ENCODE measurements at regions not wholly inside any gene's neighbourhood (a gene's known extent, or its start where the extent isn't known, plus 50 kb on each side); places are given as distances from the start of the nearest gene placed in this dataset.

DNA sequence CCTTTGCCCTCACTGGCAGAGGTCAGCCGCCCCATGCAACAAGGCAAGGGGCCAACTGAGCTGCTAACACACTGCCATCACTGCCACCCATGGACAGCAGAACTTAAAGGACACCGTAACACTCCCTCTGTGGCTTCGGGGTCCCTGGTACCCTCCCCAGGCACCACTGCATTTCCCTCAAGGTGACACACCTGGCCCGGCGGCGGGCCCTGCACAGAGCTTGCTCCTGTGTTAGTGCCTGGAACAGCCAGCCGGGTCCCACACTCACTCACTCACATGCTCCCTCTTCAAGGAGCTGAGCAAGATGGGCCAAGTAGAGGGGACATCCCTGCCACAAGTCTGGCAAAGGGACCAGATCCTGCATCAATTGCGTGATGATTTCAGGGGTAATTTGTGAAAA is 126.5 kb upstream of the SOX4 start:
- TF ChIP-seq, protein P1, sequence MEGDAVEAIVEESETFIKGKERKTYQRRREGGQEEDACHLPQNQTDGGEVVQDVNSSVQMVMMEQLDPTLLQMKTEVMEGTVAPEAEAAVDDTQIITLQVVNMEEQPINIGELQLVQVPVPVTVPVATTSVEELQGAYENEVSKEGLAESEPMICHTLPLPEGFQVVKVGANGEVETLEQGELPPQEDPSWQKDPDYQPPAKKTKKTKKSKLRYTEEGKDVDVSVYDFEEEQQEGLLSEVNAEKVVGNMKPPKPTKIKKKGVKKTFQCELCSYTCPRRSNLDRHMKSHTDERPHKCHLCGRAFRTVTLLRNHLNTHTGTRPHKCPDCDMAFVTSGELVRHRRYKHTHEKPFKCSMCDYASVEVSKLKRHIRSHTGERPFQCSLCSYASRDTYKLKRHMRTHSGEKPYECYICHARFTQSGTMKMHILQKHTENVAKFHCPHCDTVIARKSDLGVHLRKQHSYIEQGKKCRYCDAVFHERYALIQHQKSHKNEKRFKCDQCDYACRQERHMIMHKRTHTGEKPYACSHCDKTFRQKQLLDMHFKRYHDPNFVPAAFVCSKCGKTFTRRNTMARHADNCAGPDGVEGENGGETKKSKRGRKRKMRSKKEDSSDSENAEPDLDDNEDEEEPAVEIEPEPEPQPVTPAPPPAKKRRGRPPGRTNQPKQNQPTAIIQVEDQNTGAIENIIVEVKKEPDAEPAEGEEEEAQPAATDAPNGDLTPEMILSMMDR (IDR thresholded peaks at IDR 0.05; ENCODE audit: insufficient read depth, low read depth, low read length), result no peak
- Histone ChIP-seq H3K4me3 (ENCODE audit: low read depth, low read length) (no peak overlapping the region), H3K36me3 (ENCODE audit: control insufficient read depth, insufficient read depth, low read length) (no peaks in the 10 kb centered on the region), H3K27me3 (ENCODE audit: control insufficient read depth, insufficient read depth, low read length) (no peaks in the 10 kb centered on the region)
- no peak for DNase-seq (ENCODE audit: low read depth)
- CTCF ChIA-PET, result no interaction called here
- POLR2A ChIA-PET, result no interaction called here

DNA sequence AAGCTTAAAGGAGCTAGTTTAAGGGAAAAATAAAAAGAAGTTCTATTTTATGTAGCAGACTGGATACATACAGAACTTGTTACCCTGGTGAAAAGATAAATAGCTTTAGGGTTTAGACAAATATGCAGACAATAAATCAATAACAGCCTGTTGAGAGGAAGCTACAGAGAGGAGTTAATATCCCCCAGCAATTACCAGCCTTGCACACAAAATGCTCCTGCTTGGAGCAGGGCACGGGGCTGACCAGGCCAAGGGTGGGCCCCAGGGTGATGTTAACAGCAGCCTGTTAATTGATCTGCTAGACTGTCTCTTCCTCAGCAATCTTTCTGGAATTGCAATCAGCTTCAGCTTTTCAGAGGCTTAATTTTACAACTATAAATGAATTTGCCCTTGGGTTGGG is 125.1 kb upstream of the SOX4 start:
- CTCF ChIA-PET, result interaction anchor here (1.4 kb wide), 1 partner anchor 56 kb away, joined by 3 read pairs; no protein-coding TSS in a partner anchor
- TF ChIP-seq, protein P1 (IDR thresholded peaks at IDR 0.05; ENCODE audit: insufficient read depth, low read depth, low read length), result no peak
- POLR2A ChIA-PET, result no interaction called here
- Histone ChIP-seq H3K4me3 (ENCODE audit: low read depth, low read length) (no peak overlapping the region), H3K27me3 (ENCODE audit: control insufficient read depth, insufficient read depth, low read length) (no peaks in the 10 kb centered on the region), H3K36me3 (ENCODE audit: control insufficient read depth, insufficient read depth, low read length) (no peaks in the 10 kb centered on the region)
- DNase-seq (ENCODE audit: low read depth), result no peak

DNA sequence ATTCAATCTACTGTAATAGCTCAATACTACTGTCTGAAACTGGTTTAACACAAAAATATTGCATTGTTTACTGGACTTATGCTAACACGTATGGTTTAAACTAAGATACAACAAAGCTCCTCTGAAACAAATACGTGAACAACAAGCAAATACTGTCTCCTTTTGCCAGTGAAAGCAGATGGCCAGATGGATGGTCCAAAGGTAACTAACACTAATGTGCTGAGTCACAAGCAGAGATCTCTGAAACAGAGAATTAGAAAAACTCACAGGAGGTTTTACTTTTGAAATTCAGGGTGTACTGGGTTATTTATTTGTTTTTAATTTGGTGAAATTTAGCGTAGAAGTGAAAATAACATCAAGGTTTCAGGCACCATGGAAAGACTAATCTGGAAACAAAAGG is 124.3 kb upstream of the SOX4 start:
- no peak overlapping the region for H3K4me3 ChIP-seq (ENCODE audit: low read depth, low read length)
- TF ChIP-seq, protein P1 (IDR thresholded peaks at IDR 0.05; ENCODE audit: insufficient read depth, low read depth, low read length), result no peak
- DNase-seq (ENCODE audit: low read depth), result no peak
- POLR2A ChIA-PET, result no interaction called here
- H3K36me3 ChIP-seq (ENCODE audit: control insufficient read depth, insufficient read depth, low read length), result no peaks in the 10 kb centered on the region
- no peaks in the 10 kb centered on the region for H3K27me3 ChIP-seq (ENCODE audit: control insufficient read depth, insufficient read depth, low read length)
- CTCF ChIA-PET, result interaction anchor here (0.7 kb wide), 1 partner anchor 41 kb away, joined by 3 read pairs; no protein-coding TSS in a partner anchor

DNA sequence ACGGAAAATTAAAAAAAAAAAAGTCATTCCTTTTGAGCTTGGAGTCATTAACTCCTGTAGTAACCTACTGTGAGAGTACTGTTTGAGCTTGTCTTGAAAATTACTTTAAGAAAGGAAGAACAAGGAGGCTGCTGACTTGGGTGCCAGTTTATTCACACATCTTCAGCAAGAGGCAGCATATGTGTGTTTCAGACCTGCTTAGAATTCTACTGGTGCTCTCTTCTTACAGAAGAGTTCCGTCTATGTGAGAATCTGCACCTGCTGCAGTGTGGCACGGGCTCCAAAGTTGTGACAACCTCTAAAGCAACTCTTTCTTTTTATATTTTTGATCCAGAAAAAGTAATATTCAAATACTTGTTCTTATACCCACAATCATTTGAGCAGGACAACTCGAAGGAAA is 117.4 kb upstream of the SOX4 start:
- DNase-seq (ENCODE audit: low read depth), result no peak
- Histone ChIP-seq H3K4me3 (ENCODE audit: low read depth, low read length) (no peak overlapping the region), H3K27me3 (ENCODE audit: control insufficient read depth, insufficient read depth, low read length) (no peaks in the 10 kb centered on the region), H3K36me3 (ENCODE audit: control insufficient read depth, insufficient read depth, low read length) (no peaks in the 10 kb centered on the region)
- ChIA-PET POLR2A (no interaction called here), CTCF (interaction anchor here (0.6 kb wide), 1 partner anchor 928 kb away, joined by 3 read pairs; no protein-coding TSS in a partner anchor)
- TF ChIP-seq, protein P1 (IDR thresholded peaks at IDR 0.05; ENCODE audit: insufficient read depth, low read depth, low read length), result no peak

DNA sequence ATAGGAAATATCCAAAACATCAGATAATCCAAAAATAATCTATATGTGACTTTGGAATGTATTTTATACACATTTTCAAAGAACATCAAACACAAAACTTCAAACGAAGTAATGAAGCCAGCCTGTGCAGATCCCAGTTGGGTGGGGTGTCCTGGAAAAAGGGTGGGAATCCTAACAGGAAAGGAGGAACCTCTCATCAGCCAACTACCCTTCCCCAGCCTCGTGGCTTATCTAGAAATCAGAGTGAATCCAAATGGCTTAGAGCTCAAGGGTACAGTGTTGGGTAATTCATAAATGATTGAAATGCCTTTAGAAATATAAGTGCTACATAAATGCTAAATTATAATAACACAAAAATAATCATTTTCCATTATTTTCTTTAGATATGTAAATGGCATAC is 115.1 kb upstream of the SOX4 start:
- POLR2A ChIA-PET, result no interaction called here
- Histone ChIP-seq H3K36me3 (ENCODE audit: control insufficient read depth, insufficient read depth, low read length) (no peaks in the 10 kb centered on the region), H3K4me3 (ENCODE audit: low read depth, low read length) (no peak overlapping the region), H3K27me3 (ENCODE audit: control insufficient read depth, insufficient read depth, low read length) (no peaks in the 10 kb centered on the region)
- DNase-seq (ENCODE audit: low read depth), result no peak
- CTCF ChIA-PET, result no interaction called here
- TF ChIP-seq, protein P1 (IDR thresholded peaks at IDR 0.05; ENCODE audit: insufficient read depth, low read depth, low read length), result no peak

All from BJ (cell line).